ENCODE measurements at regions not wholly inside any gene's neighbourhood (a gene's known extent, or its start where the extent isn't known, plus 50 kb on each side); places are given as distances from the start of the nearest gene placed in this dataset.

DNA sequence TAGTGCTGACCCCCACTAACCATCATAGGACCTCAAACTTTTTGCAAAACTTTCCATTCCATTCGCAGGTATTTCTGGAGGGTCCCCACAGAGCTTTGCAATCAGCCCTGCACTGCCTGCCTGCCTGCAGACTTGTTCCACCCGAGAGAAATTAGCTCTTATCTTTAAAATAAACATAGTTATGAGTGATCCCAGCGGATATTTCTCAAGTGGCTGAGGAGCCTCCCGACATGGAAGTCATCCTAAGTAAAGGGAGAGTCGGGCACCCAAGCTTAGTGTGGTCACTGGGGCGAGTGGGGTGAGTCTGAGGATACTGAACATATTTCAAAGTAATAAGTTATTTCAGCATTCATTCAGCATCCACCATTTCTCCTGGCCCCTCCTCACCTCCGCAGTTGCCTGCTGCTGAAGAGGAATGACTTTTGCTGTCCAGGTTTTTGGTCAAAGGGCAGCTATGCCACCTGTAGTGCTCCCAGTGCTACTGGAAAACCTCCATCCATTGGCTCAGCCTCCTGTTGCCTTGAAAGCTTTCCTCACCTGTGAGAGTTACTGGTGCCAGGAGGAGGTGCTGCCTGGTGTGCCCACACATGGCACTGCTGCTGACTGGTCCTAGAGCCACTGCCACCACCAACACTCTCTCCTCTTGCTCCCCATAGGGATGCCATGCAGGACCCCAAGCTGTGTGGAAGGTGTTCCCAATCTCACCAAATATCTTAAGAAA lies 89.7 kb upstream of the PCSK1 start:
- no peak overlapping the region for H3K27ac ChIP-seq (ENCODE audit: low read depth, low read length)
- H3K4me3 ChIP-seq (ENCODE audit: low read length) = no peak overlapping the region
- no peaks in the 10 kb centered on the region for H3K79me2 ChIP-seq (ENCODE audit: control insufficient read depth, low read length)
- no peaks in the 10 kb centered on the region for H4K20me1 ChIP-seq (ENCODE audit: control insufficient read depth, insufficient read depth, low read depth, low read length)
- no peaks in the 10 kb centered on the region for H3K9me3 ChIP-seq (ENCODE audit: control insufficient read depth, insufficient read depth, low read length)
- no peaks in the 10 kb centered on the region for H3K4me1 ChIP-seq (ENCODE audit: control insufficient read depth, low read length)
- H3K27me3 ChIP-seq (ENCODE audit: control insufficient read depth, low read length) = no peaks in the 10 kb centered on the region; the same call in 1 of the 2 replicates
- no peaks in the 10 kb centered on the region for H3K9me2 ChIP-seq (replicated peaks; ENCODE audit: control insufficient read depth, low read length)
- H3F3A ChIP-seq (ENCODE audit: control insufficient read depth, insufficient read depth) = no peaks in the 10 kb centered on the region
- TF ChIP-seq EZH2phosphoT487 (IDR thresholded peaks at IDR 0.05; ENCODE audit: borderline replicate concordance, low read length) = no peak
- no peak for TF ChIP-seq CTCF (IDR thresholded peaks at IDR 0.05; ENCODE audit: low read depth, low read length, poor library complexity, severe bottlenecking)
- no peaks in the 10 kb centered on the region for H3K36me3 ChIP-seq (ENCODE audit: control insufficient read depth, low read length)
- no peak overlapping the region for H3K4me2 ChIP-seq (ENCODE audit: low read length)

- Histone ChIP-seq H3F3A (ENCODE audit: control insufficient read depth, insufficient read depth) (no peaks in the 10 kb centered on the region), H3K4me2 (ENCODE audit: low read length) (no peak overlapping the region), H3K9me2 (replicated peaks; ENCODE audit: control insufficient read depth, low read length) (no peaks in the 10 kb centered on the region), H4K20me1 (ENCODE audit: control insufficient read depth, insufficient read depth, low read depth, low read length) (no peaks in the 10 kb centered on the region), H3K4me3 (ENCODE audit: low read length) (no peak overlapping the region), H3K27me3 (ENCODE audit: control insufficient read depth, low read length) (no peaks in the 10 kb centered on the region; the same call in 1 of the 2 replicates), H3K36me3 (ENCODE audit: control insufficient read depth, low read length) (no peaks in the 10 kb centered on the region), H3K27ac (ENCODE audit: low read depth, low read length) (no peak overlapping the region), H3K79me2 (ENCODE audit: control insufficient read depth, low read length) (no peaks in the 10 kb centered on the region), H3K9me3 (ENCODE audit: control insufficient read depth, insufficient read depth, low read length) (no peaks in the 10 kb centered on the region), H3K4me1 (ENCODE audit: control insufficient read depth, low read length) (no peaks in the 10 kb centered on the region)
- TF ChIP-seq EZH2phosphoT487 (IDR thresholded peaks at IDR 0.05; ENCODE audit: borderline replicate concordance, low read length) (no peak), CTCF (IDR thresholded peaks at IDR 0.05; ENCODE audit: low read depth, low read length, poor library complexity, severe bottlenecking) (no peak)
Observed at GRCh38 chr5:96527768-96528661, 95.0 kb upstream of the PCSK1 start.

DNA sequence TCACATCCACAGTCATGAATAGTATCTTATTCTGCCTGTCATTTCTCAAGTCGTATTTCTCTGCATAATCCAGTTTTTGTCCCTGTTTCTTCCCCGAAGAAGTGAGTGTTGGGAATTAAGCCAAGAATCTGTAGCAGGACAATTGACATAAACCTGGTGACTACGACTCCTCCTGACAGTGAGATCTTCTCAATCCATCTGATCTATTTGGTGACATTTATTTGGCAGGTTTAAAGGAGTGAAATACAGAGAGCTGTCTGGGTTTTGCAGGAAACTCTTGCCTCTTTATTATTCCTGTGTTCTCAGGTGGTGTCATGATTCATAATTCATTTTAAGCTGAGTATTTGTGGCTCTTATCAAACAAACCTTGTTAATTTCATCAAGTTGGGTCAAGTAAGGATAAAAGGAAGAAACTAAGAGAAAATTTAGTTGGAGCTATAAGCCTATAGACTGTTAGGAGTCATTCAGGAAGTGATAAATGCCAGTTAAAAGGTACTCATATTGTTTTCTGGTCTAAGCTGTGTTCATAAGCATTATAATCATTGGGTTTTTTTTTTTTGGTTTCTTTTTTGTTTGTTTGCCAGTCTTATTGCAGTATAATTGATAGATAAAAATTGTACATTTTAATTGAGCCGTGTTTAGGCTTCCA lies 95.9 kb upstream of the PCSK1 start:
- Histone ChIP-seq H4K20me1 (ENCODE audit: control insufficient read depth, insufficient read depth, low read depth, low read length) (no peaks in the 10 kb centered on the region), H3K27me3 (ENCODE audit: control insufficient read depth, low read length) (no peaks in the 10 kb centered on the region; the same call in 1 of the 2 replicates), H3K9me3 (ENCODE audit: control insufficient read depth, insufficient read depth, low read length) (no peaks in the 10 kb centered on the region), H3K4me1 (ENCODE audit: control insufficient read depth, low read length) (no peaks in the 10 kb centered on the region), H3K4me2 (ENCODE audit: low read length) (no peak overlapping the region), H3K27ac (ENCODE audit: low read depth, low read length) (no peak overlapping the region), H3K4me3 (ENCODE audit: low read length) (no peak overlapping the region), H3K79me2 (ENCODE audit: control insufficient read depth, low read length) (no peaks in the 10 kb centered on the region), H3K9me2 (replicated peaks; ENCODE audit: control insufficient read depth, low read length) (no peaks in the 10 kb centered on the region), H3F3A (ENCODE audit: control insufficient read depth, insufficient read depth) (no peaks in the 10 kb centered on the region), H3K36me3 (ENCODE audit: control insufficient read depth, low read length) (no peaks in the 10 kb centered on the region)
- TF ChIP-seq EZH2phosphoT487 (IDR thresholded peaks at IDR 0.05; ENCODE audit: borderline replicate concordance, low read length) (no peak), CTCF (IDR thresholded peaks at IDR 0.05; ENCODE audit: low read depth, low read length, poor library complexity, severe bottlenecking) (no peak)

Data from DOHH2 (cell line).